AG10803 (cell line): ENCODE measurements at regions not wholly inside any gene's neighbourhood (a gene's known extent, or its start where the extent isn't known, plus 50 kb on each side); places are given as distances from the start of the nearest gene placed in this dataset.
"Not testable (repeated sequence)": the region's sequence is repeated elsewhere in the genome, so short reads cannot be mapped to it uniquely, and the experiment has no call there.

Source experiments
- DNase-seq: peaks from one replicate; pipeline ENCODE4 v3.0.0; 2010; ENCODE audit warnings: low read depth
- H3K4me3 ChIP-seq: 2 replicates; pipeline ENCODE4 v1.5.1; 2011; ENCODE audit warnings: mild to moderate bottlenecking, low read length, control low read depth
- TF ChIP-seq, protein P1 (sequence below): conservative IDR thresholded peaks from 2 replicates; pipeline ENCODE4 v1.5.1; 2011; ENCODE audit warnings: mild to moderate bottlenecking, low read length, control low read depth, inconsistent platforms

DNA sequence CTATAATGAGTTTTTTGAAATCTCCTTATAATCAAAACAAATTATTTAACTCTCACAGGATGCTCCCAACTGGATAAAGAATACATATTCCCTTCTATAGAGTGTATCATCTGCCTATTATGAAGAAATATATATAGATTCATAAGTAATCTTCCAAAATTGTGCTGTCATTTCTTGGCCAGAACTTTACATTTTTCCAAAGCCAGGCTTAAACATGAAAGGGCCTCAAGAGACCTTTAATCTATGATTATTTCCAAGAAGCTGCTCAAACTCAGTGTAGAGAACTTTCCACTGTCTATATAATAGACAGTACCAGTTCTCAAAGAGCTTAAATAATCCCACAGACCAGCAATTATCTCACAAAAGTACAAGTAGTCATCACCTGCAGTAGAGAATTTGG is 211.0 kb downstream of the AKAIN1 start:
- TF ChIP-seq, protein P1, sequence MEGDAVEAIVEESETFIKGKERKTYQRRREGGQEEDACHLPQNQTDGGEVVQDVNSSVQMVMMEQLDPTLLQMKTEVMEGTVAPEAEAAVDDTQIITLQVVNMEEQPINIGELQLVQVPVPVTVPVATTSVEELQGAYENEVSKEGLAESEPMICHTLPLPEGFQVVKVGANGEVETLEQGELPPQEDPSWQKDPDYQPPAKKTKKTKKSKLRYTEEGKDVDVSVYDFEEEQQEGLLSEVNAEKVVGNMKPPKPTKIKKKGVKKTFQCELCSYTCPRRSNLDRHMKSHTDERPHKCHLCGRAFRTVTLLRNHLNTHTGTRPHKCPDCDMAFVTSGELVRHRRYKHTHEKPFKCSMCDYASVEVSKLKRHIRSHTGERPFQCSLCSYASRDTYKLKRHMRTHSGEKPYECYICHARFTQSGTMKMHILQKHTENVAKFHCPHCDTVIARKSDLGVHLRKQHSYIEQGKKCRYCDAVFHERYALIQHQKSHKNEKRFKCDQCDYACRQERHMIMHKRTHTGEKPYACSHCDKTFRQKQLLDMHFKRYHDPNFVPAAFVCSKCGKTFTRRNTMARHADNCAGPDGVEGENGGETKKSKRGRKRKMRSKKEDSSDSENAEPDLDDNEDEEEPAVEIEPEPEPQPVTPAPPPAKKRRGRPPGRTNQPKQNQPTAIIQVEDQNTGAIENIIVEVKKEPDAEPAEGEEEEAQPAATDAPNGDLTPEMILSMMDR, result no peak
- no peak for DNase-seq
- H3K4me3 ChIP-seq, result no peak overlapping the region

DNA sequence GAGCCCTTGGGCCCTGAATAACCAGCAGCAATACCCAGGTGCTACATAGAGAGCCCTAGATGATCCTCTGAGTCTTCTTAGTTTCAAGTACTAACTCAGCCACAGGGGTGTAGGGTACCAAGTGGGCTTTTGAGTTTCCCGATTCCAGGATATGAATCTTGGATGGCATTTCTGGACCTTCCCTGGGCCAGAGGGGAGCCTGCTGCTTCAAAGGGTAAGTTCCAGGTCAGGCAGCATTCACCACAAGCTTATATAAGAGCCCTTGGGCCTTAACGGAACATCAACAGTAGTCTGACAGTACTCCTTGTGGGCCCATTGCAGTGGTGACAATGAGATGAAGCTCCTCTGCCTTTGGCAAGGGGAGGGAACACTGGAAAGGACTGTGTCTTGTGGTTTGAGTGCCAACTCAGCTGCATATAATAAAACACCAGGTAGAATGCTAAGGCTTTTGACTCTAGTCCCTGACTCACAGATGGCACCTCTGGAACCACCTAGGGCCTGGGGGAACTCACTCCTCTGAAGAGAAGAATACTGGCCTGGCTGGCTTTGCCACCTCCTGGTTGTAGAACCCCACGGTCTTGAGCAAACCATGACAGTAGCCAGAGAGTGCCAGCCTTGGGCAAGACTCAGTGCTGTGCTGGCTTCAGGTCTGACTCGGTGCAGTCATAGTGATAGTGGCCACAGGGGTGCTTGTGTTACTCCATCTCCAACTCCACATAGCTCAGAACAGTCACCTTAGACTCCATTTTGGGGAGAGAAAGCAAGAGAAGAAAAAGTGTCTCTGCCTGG is 235.7 kb downstream of the AKAIN1 start:
- DNase-seq, result no peak
- H3K4me3 ChIP-seq, result no peak overlapping the region
- TF ChIP-seq, protein P1, result no peak

DNA sequence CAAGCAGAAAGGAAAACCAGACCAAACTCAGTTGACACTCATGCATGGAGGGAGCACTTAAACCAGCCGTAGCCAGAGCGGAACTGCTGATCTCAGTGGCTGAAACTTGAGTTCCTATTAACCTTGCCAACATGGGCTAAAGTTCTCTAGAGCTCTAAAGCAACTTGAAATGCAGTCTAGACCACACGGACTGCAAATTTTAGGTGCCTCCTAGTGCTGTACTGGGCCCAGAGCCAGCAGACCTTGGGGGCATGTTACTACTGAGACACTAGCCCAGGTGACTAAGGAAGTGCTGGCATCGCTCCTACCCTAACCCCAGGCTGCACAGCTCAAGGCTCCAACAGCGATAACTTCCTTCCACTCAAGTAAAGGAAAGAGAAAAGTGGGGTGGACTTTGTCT is 236.5 kb downstream of the AKAIN1 start:
- TF ChIP-seq, protein P1, result no peak
- DNase-seq, result no peak
- H3K4me3 ChIP-seq, result no peak overlapping the region

DNA sequence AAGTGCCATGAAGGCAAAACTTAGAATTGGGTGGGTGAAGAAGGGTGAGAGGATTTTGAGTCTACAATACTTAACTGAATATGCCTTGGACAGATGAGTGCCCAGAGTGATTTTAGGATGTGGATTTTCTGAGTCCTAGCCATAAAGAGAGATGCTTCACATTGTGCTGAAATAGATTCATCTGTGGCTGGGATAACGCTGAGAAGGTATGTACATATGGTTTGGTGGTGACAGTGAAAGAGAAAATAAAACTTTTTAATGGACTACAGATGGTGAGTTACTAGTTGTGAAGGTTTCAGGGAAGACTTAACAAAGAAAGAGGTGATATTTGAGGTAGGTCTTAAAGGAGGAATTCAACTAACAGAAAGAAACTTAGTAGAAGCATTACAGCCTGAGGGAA is 265.8 kb downstream of the AKAIN1 start:
- no peak for DNase-seq
- TF ChIP-seq, protein P1, result no peak
- no peak overlapping the region for H3K4me3 ChIP-seq

DNA sequence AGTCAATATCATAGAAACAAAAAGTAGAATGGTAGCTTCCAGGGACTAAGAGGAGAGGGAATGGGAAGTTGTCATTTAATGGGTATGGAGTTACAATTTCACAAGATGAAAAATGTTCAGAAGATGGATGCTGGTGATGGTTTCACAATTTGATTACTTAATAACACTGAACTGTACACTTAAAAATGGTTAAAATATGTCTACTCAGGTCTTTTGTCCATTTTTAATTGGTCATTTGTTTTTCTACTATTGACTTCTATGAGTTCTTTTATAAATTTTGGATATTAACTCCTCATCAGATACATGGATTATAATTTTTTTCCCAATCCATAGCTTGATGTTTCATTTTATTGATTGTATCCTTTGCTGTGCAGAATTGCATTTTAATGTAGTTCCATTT is 275.5 kb downstream of the AKAIN1 start:
- no peak for DNase-seq
- TF ChIP-seq, protein P1, result no peak
- no peak overlapping the region for H3K4me3 ChIP-seq

DNA sequence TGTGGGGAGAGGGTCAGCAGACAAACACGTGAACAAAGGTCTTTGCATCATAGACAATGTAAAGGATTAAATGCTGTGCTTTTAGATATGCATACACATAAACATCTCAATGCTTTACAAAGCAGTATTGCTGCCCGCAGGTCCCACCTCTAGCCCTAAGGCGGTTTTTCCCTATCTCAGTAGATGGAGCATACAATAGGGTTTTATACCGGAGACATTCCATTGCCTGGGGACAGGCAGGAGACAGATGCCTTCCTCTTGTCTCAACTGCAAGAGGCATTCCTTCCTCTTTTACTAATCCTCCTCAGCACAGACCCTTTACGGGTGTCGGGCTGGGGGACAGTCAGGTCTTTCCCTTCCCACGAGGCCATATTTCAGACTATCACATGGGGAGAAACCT is 279.5 kb downstream of the AKAIN1 start:
- H3K4me3 ChIP-seq, DNase-seq: not testable (repeated sequence)

DNA sequence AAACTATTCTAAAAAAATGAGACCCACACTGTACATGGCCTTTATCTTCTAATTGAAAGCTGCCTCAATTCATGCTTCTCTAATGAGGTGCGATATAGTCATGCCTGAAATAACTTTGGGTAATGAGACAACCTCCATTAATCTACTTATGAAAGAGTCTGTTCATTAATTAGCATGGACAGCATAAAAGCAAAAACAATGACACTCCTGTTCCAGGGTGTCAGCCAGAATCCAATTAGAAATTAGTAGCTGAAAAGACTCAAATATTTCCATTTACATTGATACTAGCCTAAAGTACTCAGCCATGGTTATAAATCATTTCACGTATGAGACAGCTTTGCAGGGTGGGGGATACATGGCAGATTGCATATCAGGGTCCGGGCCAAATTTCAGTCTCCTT is 288.7 kb downstream of the AKAIN1 start:
- TF ChIP-seq, protein P1, result no peak
- no peak overlapping the region for H3K4me3 ChIP-seq
- DNase-seq, result no peak
